ENCODE measurements at regions not wholly inside any gene's neighbourhood (a gene's known extent, or its start where the extent isn't known, plus 50 kb on each side); places are given as distances from the start of the nearest gene placed in this dataset.

- TF ChIP-seq CHD7 (IDR thresholded peaks at IDR 0.05; ENCODE audit: insufficient replicate concordance, low read length) (no peak), RXRA (IDR thresholded peaks at IDR 0.05; ENCODE audit: insufficient read depth, low read depth, low read length) (no peak), RNF2 (IDR thresholded peaks at IDR 0.05; ENCODE audit: borderline replicate concordance, low read depth, low read length, missing control alignments, poor library complexity, severe bottlenecking) (no peak), TEAD4 (IDR thresholded peaks at IDR 0.05; ENCODE audit: low read depth, low read length) (no peak), JUND (IDR thresholded peaks at IDR 0.05; ENCODE audit: low read length) (no peak), TBP (IDR thresholded peaks at IDR 0.05; ENCODE audit: low read depth, low read length) (no peak), E2F6 (IDR thresholded peaks at IDR 0.05) (no peak)
Measured at GRCh38 chr4:164081801-164082200, 587.3 kb downstream of the TMA16 start (continued).

Measured in H1 (cell line).